Stimulated activated CD8-positive, alpha-beta memory T cell treated with anti-CD3 and anti-CD28 coated beads, Interleukin-15, amount 100 ng/mL, for 4 hours (primary cell): ENCODE measurements at regions not wholly inside any gene's neighbourhood (a gene's known extent, or its start where the extent isn't known, plus 50 kb on each side); places are given as distances from the start of the nearest gene placed in this dataset.

Experiments used
- DNase-seq, 2 donors: peaks; one replicate each; pipeline ENCODE4 v3.0.0-alpha.2; 2020; ENCODE audit warnings: low read depth in 2 of 2

DNA sequence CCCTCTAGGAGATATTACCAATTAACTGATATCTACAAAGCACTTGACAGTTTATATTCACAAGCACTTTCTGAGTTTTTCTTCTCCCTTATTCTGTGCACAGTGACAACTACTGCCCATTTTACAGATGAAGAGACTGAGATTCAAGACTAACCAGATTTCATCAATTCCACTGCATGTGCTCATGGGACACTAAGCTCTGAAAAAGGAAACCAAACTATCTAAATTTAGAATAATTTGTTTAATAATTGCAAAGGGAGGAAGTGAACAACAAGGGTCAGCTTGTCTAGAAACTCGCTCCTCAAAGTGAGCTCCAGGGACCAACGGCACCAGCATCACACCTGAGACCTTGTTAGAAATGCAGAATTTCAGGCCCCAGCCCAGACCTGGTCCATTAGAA is 50.8 kb upstream of the MYLIP start:
- no peak for DNase-seq

DNA sequence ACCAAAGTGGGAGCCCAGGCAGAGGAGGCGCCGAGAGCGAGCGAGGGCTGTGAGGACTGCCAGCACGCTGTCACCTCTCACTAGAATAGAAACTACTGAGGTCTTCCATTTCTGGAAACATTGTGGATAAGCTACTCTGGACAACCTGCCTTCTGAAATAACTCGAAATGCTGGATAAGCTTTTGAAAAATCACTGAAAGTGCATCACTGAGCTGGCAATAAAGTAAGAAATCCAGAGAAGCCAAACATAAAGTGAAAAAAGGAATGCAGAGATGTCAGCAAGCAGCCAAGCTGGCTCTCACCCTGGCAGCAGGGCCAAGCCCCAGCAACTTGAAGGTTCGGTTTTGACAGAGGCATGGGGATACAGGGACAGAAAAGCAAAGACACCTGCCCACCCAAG is 59.2 kb upstream of the MYLIP start:
- no peak for DNase-seq

DNA sequence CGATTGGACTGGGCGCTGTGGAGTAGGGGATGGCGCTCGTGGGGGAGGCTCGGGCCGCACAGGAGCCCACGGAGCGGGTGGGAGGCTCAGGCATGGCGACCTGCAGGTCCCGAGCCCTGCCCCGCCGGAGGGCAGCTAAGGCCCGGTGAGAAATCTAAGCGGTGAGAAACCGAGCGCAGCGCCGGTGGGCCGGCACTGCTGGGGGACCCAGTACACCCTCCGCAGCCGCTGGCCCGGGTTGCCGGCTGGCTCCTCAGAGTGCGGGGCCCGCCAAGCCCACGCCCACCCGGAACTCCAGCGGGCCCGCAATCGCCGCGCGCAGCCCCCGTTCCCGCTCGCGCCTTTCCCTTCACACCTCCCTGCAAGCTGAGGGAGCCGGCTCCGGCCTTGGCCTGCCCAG is 59.7 kb upstream of the MYLIP start:
- DNase-seq: no peak

DNA sequence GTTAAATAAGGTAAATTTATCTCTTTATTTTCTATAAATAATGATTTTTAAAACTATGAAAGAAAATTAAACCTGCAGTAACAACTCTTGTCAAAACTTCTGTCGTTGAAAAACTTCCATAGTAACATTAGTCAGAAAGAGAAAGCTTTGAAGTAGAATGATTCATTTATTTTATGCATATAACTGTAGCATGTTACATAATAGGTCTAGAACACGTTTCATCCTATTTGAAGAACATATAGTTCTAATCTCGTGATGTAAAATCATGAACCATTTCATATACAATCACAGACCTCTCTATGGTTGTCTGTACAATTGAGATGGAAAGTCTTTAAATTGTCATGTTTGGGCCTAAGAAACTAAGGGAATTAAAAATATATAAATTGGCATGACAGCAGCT is 61.3 kb upstream of the MYLIP start:
- DNase-seq: no peak

DNA sequence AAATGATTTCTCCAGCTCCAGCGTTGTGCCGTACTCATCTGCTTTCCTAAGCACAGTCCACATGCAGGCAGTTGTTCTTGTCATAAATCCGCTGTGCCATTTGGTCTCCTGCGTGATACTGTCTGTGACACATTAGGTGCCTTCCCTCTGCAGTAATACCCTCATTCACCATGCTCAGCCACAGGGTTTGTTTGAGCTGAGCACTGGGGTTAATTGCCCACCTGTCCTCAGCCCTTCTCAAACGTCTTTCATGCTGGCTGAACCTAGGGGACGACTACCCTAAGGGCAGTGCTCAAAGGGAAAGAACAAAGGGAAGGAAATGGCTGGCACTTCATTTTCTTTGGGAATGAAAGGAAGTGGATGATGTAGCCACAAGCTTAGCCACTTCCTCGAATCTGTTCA is 64.2 kb upstream of the MYLIP start:
- no peak for DNase-seq

DNA sequence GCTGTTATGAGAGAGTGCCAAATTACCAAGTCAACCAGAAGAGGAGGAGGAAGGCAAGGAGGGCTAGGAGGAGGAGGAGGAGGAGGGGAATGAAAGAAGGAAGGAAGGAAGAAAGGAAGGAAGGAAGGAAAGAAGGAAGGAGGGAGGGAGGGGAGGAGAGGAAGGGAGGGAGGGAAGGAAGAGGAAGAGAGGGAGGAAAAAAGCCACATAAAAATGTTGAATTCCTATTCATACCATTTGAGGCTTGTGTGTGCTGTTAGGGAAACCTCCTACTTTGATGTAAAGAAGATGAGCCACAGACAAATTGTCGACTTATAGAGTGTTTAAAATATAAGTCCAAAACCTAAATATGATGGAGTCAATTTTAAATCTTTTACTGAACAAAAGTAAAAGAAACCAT is 65.3 kb upstream of the MYLIP start:
- no peak for DNase-seq

DNA sequence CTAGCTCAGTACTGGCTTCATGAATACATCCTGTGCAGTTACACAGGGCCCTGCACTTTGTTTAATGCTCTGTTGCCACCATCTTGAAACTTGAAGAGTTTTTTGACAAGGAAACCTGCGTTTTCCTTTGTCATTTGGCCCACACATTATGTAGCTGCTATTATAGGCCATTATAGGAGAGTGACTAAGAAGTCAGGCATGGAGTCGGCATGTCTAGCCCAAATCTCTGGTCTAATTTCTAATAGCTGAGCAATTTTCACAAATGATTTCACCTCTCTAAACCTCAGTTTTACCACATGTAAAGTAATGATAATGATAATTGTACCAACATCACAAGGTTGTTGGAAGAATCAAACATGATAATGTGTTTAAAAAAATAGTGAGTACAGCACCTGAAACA is 67.1 kb upstream of the MYLIP start:
- no peak for DNase-seq

DNA sequence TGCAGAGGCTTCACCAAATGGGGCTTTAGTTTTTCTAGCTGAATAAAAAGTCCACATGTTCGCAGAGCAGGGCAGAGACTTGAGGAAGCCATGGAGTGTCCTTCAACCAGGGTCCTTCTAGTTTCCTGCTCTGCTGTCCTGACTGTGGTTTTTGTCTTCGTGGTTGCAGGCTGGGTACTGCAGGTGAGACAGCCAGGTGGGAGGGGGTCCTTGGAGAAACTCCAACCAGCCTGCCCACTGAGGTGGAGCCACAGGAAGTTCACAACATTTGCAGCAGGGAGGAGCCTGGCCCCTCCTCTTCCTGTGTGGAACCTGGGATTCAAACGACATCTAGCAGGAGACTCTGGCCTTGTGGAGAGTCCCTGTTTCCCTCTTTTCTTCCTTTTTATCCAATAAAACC is 68.8 kb upstream of the MYLIP start:
- no peak for DNase-seq

DNA sequence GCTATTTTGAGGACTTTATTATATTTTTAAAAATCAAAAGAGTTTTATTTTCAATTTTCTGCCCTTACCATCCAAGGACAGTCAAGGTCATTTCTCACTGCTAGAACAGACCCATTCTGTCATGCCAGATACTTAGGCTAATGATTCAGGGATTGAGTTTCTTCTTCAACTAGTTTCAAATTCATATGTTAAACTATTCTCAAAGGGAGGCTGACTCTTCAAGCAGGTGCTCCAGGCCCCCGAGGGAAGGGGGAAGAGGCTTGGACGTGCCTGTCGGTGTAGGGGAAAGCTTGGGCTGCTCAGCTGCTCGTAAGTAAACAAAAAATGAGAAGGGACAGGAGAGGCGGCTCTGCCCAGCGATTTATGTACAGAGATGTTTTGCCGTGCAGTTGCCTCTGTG is 69.4 kb upstream of the MYLIP start:
- no peak for DNase-seq

DNA sequence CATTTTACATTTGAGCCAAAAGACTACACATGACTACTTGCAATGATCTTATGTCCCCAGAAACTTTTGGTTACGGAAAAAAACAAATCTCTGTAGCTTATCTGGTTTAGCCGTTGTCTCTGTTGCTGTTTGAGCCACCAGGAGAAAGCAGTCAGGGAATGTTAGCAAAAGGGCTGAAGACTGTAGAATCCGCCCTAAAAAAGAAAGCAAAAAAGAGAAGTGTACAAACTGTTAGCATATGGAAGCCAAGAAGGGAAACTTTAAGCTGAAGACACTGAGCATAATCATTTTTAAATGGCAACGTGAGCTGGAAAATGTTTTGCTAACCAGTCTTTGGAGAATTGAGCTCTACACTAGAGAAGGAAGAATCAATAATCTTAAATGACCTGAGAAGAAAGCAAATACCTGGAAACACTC is 69.9 kb upstream of the MYLIP start:
- DNase-seq: no peak

DNA sequence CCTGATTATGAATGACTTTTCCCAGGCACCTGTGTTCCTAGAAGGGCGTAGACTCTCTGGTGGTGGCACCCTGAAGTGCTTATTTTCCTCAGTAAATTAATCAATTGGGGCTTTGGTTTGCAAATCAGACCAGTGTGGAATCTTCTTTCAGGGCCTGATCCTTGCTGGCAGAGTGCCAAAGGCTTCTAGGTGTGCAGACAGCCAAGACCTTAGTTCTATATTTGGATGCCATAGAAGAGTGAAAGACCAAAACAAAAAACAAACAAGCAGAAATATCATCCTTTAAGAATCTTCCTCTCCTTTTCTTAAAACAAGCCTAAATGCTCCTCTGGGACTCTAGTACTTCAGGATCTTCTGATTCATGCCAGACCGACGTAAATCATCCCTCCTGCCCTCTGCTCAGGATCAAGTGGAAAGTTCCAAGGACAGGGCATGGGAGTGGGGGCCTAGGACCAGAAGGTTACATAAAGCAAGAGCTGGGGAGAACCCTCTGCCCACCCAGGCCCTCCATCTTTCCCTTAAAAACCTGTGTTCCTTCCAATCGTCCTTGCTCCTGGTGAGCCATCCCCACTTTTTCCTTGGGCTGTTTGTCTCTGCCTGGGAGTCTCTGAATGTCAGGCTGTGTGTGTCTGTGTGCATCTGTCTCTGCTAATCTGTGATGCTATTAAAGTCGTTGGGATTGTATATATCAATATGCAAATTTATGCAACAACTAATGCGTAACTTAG is 70.5 kb upstream of the MYLIP start:
- no peak for DNase-seq

DNA sequence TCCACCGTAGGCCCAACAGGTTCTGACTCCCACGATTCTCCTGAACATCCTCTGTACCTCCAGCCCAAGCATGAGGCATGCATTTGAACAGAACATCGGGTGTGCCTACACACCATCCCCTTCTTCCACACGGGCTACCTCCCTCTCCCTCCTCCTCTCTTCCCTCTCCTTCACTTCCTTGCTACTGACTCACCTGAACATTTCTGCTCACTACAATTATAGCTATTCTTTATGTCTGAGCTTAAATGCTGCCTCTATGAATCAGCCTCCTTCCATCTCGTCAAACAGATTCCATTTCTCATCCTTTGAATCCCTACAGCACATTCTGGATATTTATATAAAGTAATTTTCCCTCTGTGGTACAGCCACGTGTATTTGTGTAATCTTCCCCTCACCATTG is 71.4 kb upstream of the MYLIP start:
- no peak for DNase-seq

DNA sequence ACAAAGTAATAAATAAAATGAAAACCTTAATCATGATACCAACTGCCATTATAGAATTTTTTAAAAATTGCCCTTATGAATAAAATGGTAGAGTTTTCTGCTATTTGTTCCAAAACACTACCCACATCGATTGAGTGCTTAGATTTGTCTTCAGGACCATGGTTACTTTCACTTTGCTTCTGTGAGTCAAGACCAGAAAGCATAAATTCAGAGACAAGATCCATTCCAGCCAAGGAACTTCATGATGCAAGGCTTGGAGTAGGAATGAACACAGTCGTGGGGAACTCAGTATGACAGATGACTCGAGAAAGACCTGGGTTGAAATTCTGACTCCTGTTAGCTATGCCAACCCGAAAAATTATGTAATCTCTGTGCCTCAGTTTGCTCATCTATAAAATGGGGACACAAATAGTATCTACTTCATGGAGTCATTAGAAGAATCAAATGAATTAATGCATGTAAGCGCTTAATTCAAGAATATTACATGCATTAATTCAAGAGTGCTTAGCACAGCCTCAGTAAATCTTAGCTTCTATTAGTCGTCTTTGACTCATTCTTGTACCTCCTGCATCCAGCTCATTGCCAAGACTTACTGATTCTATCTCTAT is 72.5 kb upstream of the MYLIP start:
- no peak for DNase-seq

DNA sequence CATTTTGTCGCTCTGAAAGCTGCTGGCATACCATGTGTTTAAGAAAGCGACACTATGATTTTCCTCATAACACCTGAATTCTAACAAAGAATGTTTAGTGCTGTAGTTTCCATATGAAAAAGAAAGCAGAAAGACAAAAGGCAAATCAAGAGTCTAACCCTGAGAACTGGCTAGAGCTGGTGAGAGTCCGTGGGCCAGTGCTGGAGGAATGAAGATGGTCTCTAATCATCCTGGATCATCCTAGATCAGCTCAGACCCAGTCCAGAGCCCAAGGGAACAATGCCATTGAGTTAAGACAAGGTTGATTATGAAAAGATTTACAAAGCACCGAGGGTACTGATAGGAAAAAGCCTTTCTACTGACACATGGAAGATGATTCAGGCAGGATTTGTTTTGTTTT is 73.0 kb upstream of the MYLIP start:
- DNase-seq: no peak

DNA sequence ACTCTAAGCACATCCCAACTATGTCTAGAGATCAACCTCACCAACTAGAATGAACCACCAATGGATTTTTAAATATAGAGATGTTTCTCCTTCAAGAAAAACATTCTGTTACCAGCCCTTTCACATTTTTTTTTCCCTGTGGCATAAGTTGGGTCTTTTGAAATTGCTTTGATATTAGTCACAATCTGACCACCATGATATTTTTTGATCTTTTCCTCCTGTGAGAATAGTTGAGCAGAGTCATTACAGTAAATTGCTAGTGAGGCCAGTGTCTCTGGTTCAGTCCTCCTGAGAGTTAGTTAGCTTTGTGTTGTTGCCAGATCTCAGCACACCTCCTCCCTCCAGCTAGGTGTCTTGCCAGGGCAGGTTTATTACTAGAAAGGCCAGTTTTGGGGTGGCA is 79.7 kb upstream of the MYLIP start:
- DNase-seq: no peak

DNA sequence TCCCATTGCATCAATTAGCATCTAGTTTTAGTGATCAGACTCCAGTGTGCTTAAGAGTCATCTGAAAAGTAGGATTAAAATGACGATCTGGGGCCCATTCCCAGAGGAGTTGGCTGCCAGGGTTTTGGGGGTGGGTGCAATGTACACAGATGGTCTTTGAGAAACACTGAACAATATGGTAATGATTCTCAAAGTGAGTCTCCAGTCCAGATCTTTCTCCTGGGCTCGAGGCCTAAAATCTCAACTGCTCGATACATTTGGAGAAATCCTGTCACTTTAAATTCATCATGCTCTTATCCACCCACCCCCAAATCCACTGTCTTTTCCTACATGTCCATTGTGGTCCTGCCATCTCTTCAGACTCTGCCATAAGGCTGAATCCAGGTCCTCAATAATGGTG is 80.7 kb upstream of the MYLIP start:
- DNase-seq: no peak

DNA sequence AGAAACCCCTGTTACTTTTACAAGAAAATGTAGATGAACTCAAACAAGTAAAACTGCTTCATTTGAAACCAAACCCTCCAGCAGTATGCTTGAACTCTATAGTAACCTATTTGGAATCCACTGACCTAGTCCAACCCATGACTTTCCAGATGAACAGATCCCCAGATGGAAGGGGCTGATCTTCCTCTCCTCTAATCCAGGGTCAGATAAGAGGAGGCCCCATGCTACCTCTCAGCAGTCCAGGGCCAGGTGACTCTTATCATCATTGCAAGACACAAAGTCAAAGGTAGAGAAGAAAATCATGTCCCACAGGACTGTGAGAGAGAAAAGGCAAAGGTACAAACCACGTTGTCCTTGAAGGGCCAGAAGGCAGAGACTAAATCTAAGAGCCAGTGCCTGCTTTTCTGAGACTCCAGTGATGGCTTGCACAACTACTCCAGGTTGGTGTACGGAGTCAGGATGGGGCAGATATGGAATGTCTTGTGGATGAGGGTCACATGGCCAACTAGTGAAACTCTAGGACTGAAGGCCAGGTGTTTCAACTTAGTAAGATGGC is 81.4 kb upstream of the MYLIP start:
- DNase-seq: no peak

DNA sequence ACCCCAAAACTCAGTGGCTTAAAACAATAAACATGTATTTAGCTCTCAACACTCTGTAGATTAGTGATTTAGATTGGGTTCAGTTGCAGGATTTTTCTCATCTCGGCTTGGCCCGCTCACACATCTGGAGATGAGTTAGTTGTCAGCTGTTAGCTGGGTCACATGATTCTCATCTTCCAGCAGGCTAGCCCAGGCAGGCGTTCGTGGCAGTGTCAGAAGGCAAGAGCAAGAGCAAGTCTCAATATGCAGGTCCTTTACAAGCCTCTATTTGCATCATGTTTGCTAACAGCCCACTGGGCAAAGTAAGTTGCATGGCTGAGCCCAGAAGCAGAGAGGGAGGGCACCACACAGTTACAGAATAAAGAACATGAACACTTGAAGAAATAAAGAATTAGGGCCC is 83.6 kb upstream of the MYLIP start:
- no peak for DNase-seq

DNA sequence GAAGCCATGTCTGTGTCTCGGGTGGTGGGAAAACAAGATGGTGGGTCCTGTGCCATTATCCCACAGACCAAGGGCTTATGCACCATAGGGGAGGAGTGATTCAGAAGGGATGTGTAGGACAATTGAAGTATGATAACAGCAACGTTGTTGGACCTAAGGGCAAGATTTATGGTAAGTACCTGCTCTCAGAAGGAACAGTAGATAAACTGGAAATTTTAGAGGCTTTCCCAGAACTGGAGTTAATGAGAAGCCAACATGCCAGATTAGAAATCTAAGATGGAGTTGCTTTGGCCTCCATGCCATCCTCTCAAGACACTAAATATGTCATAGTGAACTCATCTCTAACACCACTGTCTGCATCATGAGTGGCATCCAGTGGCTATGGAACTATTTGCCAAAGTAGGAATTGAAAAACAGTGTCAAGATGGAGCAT is 84.7 kb upstream of the MYLIP start:
- DNase-seq: no peak

DNA sequence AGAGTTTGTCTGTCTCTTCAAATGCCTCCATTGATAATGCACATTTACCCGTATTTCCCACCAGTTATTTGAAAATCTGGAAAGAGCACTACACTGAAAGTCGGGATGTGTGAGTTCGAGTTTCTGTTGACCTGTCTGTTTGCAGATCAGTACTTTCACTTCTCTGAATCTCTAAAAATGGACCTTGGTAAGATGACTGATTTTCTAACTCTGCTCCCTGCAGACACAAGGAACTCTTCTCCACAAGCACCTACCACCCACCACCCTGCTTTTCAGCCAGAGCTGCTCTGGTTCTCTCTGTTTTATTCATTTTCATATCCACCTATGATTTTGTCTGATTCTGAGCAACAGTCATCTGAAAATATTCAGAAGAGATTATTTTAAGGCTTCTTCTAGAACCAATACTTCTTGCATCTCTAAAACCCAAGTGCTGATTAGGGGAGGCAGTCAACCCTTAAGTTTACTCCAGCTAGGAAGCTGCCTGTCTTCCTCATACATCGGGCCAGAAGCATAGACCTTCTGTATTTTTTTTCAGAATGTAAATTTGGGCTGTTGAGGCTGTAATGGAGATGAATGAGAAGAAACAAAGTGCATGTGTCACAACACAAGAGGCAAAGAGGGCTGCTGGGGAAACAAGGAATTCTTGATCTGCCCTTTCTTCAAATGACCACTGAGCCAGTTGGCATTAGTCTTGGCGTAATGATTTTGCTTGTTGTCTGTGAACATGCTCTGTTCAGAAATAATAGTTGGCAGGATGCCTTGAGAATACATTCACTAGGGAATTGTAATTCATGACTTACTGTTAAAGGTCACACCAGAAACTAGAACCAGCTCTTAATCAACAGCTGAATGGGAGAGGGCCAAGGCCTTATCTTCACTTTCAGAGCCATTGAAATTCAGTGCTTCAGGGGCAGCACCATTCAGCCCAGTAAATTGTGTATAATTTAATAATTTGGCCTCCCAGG is 85.4 kb upstream of the MYLIP start:
- no peak for DNase-seq

DNA sequence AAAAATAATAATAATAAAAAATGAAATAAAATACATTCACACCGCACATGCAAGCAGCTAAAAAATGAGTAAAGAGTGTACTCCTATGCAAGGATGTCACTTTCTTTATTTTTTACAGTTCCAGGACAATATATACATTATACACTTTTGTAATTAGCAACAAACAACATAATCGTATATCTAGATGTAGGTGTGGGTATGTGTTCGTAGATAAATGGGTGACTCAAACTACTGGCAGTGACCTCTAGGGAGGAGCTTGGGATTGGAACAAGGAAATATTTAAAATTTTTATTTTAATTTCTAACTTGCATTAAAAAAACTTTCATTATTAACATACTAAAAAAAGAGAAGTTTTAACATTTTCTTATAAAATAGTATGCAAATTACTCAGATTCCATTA is 86.1 kb upstream of the MYLIP start:
- no peak for DNase-seq

DNA sequence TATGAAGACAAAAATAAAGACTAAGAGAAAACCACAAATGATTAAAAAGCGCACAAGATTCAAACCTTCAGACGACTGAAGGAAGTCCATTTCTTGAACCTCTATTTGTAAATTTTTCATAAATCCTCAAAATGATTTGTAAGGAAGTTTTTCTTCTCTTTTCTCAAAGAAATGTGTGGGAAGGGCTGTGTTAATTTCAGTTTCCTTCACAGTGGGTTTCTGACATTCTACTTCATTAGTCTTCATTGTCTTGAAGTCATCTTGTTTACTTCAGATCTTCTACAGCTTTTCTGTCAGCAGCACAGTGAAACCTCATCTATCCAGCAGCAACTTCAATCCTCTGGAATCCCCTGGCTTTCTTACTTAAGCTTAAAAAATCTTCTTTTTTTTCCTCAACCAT is 87.6 kb upstream of the MYLIP start:
- no peak for DNase-seq

DNA sequence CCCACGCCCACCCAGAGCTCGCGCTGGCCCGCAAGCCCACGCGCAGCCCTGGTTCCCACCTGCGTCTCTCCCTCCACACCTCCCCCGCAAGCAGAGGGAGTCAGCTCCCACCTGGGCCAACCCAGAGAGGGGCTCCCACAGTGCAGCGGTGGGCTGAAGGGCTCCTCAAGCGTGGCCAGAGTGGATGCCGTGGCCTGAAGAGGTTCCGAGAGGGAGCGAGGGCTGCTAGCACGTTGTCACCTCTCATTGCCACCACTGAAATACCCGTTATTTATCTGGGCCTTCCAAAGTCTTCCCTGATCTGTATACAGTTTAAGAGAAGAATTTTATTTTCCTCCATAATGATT is 88.3 kb upstream of the MYLIP start:
- DNase-seq: no peak
